ENCODE measurements at regions not wholly inside any gene's neighbourhood (a gene's known extent, or its start where the extent isn't known, plus 50 kb on each side); places are given as distances from the start of the nearest gene placed in this dataset.

DNA sequence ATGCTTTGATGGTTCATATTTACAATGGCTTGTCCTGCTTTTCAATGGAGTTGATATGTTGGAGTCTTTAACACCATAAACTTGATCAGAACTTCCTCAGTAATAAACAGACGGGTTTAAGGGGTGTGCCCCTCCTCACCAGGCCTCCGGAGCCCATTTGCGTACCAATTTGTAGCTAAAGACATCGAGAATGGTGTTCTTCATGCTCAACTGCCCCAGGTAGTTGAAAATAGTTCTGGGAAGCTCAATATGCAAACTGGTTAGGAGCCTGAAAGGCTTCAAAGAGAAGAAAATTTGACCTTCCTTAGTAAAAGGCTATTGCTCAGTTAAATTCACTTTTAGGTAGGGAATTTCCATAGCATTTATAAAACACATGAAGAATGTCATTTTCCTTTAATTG, 68.1 kb upstream of the RRP15 start:
- intact Hi-C loops (cut with DNase I), result no loop called here
- no peak for DNase-seq (ENCODE audit: low spot score)

DNA sequence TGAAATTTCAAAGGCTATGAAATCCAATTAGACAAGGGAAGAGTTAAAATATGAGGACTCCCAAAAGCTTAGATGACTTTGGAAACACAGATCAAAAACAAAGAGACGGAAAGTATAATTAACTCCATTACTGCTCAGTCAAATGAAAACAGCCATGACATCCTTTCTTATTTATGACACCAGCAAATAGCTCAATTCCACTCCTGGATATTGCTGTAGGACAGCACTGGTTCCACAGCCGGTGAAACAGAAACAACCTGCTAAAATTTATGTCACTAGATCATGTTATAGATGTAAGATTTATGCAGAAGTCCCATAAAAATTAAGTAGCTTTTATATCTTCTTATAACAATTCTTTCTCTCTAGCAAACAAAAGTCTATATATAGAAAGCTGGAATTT, 65.6 kb upstream of the RRP15 start:
- intact Hi-C loops (cut with DNase I), result no loop called here
- no peak for DNase-seq (ENCODE audit: low spot score)

DNA sequence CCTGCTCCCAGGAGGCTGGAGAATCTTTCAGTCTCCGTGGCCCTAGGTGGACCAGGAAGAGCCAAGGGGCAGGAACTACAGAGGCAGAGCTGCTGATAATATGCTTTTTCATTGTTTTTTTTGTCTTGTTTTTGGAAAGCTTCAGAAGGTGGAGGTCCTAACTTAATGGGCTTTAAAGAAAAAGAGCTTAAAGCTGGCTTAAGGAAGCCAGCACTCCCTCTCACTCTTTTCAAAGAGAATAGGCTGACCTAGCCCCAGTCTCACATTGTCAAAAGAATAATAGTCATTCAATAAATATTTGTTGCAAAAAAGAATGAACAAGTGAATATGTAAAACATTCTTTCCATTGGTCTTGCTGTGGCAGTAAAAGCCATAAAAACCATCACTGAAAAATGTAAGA, 61.0 kb upstream of the RRP15 start:
- intact Hi-C loops (cut with DNase I), result no loop called here
- DNase-seq (ENCODE audit: low spot score), result no peak

DNA sequence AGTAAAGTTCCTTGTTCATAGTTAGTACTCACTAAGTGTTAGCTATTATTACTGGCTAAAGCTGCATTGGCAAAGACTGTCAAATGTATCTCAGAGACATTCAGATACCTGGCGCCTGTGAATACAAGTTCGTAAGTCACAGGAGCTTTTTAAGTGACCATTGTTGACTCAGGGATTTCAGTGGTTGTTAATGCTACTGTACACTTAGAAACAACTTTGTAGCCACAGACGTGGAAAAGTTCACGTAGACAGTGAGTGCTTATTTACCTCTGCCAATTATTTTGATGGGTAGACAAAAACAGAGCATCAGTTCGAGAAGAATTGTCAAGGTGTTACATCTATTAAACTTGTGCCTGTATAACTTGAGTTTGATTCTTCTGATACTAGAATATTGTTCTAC, 59.1 kb upstream of the RRP15 start:
- intact Hi-C loops (cut with DNase I), result no loop called here
- no peak for DNase-seq (ENCODE audit: low spot score)
